NAMALWA (cell line): ENCODE measurements at regions not wholly inside any gene's neighbourhood (a gene's known extent, or its start where the extent isn't known, plus 50 kb on each side); places are given as distances from the start of the nearest gene placed in this dataset.
"Not testable (repeated sequence)": the region's sequence is repeated elsewhere in the genome, so short reads cannot be mapped to it uniquely, and the experiment has no call there.

ENCODE experiments used
- DNase-seq: peaks from one replicate; pipeline ENCODE4 v3.0.0-alpha.2; 2015; ENCODE audit warnings: low spot score

DNA sequence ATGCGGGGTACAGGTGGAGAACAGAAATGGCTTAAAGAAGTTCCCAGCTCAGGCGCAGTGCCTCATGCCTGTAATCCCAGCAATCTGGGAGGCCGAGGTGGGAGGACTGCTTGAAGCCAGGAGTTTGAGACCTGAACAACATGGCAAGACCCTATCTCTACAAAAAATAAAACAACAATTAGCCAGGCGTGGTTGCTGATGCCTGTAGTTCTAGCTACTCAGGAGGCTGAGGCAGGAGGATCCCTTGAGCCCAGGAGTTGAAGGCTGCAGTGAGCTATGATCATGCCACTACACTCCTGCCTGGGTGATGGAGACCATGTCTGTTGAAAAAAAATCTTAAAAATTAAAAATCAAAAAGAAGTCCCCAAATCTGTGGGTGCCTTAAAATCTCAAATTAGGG is 228.3 kb upstream of the WSB1 start:
- DNase-seq: no peak

DNA sequence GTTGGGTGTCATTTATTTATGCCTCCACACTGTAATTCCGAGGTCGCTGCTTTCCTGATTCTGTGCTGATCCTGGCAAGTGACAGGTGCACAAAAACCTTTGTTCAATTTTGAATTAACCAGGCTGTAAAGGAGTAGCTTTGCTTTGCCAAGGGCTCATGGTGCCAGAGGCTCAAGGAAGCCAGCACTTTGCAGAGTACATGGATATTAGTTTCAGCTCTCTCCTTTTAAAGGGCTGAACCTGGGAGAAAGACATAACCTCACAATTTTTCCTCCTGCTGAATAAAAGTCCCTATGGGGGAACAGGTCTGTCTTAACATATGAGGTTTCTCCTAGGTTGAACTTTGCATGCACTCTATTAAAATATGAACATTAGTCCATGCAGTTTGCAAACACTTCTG is 227.6 kb upstream of the WSB1 start:
- DNase-seq: no peak

DNA sequence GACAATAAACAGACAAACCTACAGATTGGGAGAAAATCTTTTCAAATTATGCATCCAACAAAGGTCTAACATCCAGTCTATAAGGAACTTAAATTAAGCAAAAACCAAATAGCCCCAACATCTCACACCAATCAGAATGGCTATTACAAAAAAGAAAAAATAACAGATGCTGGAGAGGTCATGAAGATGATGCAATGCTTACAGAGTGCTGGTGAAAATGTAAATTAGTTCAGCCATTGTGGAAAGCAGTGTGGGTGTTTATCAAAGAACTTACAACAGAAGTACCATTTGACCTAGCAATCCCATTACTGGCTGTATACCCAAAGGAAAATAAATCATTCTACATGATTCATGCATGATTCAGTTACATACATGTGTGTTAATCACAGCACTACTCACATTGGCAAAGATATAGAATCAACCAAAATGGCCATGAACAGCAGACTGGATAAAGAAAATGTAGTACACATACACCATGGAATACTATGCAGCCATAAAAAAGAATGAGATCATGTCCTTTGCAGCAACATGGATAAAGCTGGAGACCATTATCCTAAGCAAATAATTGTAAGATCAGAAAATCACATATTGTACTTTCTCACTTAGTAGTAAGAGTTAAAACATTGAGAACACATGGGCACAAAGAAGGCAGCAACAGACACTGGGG is 223.9 kb upstream of the WSB1 start:
- DNase-seq: no peak

DNA sequence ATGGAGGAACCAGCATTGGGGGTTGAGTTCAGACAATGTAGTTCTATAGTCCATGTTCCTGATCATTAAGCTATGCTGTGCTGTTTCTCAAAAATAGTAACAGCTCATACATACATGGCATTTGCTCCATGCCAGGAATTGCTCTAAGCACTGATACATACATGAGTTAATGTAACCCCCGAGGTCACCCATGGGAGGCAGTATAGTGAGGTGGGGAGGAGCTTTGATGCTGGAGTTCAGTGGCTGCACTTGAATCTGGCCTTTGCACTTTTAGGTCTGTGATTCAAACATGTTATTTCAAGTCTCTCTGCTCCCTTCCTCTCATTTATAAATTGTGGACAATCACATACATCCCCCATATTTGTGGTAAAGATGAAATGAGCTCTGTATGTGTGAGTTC is 223.1 kb upstream of the WSB1 start:
- no peak for DNase-seq

DNA sequence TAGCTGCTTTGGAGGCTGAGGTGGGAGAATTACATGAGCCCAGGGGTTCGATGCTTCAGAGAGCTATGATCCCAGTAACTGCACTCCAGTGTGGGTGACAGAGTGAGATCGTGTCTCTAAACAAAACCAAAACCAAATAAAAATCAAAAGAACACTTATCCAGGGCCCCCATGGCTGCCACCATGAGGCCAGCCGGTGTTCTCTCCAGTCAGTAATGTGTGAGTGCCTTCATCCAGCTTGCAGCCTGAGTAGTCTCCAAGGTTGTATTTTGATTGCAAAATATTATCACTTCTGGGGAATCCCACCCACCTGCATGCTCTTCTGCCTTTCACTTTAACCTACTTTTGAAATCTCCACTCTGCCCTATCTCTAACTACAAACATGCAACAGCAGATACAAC is 221.0 kb upstream of the WSB1 start:
- no peak for DNase-seq

DNA sequence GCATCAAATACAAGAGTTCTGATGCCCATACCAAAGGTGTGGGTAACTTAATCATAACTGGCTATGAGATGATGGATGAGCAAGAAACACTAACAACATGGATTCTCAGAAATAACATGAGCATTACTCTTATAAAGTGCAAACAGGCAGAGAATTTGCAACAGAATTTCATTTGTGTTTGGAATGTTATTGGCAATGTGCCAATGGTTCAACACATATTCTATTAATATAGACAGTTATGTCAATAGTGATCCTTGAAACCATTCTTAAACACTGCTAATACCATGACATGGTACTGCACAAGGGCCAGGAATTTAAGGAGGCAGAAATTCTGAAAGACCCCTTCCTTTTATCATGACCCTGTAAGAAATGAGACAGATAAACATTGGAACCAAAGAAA is 217.1 kb upstream of the WSB1 start:
- DNase-seq: no peak

DNA sequence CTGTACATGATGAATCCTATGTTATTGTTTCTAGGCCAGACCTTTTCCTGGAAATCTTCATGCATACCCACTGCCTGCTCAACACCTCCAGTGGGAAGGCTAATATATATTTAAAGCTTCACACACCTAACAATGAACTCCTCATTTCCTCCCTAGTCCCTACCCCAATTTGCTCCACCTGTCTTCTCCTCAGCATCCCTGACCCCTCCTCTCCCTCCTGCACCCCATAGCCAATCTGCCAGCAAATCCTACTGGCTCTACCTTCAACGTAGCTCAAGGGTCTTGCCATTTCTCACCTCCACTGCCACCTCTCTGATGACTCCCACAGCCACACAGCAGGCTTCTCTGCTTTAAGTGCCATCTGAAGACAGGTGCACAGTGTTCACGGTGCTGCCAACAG is 215.6 kb upstream of the WSB1 start:
- DNase-seq: no peak

DNA sequence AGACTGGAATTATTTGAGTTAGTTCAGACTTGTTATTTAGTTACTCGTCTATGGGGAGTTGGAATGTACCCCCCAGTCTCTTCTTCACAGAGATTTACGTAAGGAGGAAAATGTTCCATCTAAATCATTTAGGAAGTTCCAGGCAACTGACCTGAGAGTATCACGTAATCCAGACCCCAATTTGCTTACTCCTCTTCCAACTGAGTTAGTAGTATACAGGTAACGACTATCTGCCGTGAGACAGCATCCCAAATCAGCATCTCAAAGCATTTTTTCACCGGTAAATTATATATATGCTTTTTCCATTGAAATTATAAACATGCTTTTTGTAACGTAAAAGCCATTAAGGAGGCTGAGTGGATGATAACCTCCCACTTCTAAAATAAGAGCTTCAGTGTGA is 214.3 kb upstream of the WSB1 start:
- no peak for DNase-seq

DNA sequence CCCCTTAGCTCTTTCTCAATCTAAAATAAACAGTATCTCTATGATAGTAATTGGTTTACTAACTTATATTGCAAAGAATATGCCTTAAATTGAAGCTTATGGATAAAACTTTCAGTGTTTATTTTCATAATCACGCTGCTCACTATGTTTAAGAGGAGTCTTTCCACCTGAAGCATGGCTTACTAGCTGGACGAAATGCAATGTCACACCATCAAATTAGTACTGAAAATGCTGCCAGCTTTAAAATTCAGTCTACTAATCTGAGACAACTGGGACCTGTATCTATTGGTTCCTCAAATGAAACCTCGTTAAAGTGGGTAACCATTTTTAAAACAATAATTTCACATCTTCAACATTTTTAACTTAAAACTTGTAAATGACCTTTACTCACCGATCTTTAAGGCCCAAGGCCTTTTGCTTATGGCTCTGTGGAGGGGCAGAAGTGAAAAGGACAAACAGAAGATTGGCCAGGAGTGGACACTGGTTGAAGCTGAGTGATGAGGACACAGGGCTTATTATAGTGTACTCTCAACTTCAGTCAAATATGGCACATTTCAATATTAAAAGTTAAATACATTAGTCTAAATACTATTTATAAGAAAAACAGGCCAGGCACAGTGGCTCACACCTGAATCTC is 212.8 kb upstream of the WSB1 start:
- DNase-seq: no peak

DNA sequence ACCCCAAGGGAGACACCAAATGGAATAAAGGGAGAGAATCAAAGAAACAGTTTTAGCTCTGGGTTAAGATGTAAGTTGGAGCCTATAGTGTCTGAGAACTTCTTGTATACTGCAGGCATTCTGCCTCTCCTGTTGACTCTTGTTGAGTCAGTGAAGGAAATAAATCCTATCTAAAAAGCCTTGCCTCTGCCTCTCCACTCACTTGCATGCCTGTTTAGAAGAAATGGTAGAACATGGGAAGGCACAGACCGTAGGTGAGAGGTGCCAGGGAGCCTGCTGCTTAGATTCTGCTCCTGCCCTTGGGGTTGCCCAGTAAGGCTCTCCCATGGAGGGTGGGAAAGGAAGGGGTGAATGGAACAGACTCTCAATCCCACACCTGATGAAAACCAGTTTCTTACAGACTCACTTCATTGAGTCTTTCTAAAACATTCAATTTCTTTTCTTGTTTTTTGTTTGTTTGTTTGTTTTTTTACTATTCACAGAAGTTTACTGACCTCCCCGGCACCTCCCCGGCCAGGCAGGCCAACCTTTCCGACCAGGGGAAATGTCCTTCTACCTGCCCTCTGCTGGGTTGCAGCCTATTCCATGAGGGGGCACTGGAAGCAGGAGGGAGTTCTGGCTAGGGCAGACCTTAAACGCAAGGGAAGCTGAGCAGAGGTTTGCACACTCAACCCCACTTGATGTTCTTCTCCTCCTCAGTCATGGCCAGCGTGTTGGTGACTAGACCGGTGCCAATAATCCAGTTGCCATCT is 211.7 kb upstream of the WSB1 start:
- DNase-seq: no peak

DNA sequence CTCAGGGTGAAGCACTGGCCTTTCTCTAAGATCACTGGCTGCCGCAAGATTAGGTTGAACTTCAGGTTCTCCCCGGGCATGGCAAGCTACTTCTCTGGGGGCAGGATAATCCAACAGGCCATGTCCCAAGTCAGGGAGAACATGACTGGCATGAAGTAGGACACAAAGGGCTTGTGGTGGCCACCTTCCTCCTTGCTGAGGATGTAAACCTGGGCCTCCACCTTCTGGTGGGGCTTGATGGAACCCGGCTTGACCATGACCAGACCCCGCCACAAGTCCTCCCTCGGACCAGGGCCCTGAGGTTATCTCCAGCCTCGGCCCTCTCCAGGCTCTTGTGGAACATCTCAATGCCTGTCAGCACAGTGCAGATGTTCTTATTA is 211.1 kb upstream of the WSB1 start:
- no peak for DNase-seq

DNA sequence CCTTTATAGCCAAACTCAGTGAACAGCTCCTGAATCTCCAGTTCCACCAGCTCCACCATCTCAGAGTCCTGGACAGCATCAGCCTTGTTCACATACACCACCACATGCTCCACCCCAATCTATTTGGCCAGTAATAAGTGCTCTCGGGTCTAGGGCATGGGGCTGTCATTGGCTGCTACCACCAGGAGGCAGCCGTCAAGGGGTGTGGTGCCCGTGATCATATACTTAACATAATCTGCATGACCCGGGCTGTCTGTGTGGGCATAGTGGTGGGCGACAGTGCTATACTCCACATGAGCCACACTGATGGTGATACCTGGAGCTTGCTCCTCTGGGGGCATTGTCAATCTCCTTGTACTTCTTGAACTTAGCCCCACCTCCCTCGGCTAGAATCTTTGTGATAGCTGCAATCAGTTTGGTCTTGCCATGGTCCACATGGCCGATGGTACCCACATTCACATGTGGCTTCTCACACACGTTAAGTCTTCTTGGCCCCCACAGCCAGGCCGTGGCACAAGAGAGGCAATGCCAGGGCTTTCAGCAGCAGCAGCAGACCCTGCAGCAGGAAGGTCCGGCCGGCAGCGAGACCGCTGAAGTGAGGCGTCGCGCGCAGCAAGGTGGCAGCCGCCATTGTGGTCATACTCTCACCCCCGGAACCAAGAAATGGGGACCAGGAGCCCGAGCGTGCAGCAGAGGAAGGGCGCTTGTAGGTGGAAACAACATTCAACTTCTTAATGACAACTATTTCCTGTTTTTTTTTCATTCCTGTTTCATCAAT is 210.3 kb upstream of the WSB1 start:
- DNase-seq: no peak

DNA sequence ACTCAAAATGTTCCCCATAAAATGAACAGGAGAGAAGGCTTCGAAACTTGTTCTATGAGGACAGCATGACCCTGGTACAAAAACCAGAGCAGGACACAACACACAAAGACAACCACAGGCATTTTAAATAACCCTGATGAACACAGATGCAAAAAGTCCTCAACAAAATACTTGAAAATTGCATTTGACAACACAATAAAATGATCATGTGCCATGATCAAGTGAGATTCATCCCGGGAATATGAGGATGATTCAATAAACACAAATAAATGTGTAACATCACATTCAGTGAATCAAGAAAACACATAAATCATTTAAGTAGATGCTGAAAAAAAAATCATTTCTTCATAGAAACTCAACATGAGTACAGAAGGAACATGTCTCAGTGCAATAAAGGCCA is 208.4 kb upstream of the WSB1 start:
- no peak for DNase-seq

DNA sequence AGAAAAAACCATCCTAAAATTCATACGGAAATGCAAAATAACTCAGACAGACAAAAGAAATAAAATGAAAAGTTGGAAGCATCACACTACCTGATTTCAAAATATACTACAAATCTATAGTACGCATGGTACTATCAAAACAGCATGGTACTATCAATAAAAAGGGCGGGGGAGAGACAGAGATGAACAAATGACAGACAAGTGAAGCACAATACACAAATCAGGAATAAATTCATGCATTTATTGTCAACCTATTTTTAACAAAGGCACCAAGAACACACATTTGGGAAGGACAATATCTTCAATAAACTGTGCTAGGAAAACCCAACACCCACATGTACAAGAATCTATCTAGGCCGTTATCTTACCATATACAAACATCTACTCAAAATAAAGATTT is 207.4 kb upstream of the WSB1 start:
- no peak for DNase-seq

DNA sequence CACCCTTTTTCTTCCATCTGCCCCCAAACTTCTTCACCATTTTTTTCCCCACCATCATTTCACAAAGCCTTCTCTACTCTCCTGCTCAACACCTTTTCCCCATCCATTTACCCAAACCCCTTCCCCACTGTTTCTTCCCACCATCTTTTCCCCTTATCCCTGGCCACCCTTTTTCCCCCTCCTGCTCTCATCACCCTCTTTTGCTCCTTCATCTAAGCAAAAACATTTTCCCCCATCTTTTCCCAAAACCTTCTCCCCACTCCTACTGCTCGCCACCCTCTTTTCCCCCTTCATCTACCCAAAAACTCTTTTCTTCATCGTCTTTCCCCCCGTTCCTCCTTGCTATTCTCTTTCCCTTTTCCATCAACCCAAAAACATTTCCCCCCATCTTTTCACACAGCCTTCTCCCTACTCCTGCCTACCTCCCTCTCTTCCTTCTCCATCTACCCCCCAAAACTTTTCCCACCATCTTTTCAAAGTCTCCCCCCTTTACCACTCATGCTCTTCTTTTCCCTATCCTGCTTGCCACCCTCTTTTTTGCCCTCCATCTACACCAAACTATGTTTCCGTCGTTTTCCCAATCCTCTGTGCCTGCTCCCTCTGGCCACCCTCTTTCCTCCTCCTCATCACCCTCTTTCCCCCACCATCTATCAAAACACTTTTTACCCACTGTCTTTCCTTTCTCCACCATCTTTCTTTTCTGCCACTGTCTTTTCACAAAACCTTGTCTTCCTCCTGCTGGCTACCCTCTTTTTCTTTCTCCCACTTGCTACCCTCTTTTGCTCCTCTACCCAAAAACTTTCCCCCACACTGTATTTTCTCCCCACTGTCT is 205.8 kb upstream of the WSB1 start:
- no peak for DNase-seq

DNA sequence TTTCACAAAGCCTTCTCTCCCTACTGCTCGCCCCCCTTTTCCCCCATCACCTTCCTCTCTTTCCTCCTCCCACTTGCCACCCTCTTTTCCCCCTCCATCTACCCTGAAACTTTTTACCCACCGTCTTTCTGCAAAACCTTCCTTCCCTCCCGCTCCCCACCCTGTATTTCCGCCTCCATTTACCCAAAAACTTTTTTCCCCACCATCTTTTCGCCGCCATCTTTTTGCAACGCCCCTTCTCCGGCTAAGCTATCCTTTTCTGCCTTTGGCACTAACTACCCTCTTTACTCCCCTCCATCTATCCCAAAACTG is 205.2 kb upstream of the WSB1 start:
- no peak for DNase-seq

DNA sequence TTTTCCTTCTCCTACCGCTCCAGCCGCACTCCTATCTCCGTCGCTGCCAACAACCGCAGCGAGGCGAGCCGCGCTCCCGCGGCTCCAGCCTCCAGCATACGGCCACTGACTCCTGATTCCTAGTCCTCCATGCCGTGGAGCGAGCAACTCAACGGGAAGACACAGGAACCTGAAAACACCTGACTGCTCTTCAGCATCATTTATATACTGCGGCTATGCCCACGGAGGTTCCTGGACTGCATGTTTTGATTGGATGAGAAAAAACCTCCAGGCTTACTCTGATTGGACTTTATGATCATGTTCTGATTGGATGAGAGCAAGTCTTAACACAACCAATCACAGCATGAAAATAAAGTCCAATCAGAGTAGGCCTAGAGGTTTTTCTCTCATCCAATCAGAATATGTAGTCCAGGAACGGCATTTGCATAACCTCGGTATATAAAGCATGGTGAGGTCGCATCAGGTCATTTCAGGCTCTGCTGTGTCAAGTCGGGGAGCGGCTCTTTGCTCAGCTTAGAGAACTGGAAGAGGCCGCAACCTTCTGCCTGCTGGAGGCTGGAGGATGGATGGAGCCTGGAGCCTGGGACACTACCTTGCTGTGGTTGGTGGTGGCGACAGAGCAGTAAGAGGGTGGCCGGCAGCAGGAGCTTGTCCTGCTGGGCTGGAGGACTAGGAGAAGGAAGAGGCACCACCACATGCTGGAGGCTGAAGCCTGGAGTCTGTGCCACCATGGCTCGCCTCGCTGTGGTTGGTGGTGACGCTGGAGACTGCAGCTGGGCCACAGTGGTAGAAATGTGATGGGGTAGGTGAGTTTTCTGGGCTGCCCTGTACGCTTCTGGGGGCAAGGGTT is 204.6 kb upstream of the WSB1 start:
- DNase-seq: not testable (repeated sequence)

DNA sequence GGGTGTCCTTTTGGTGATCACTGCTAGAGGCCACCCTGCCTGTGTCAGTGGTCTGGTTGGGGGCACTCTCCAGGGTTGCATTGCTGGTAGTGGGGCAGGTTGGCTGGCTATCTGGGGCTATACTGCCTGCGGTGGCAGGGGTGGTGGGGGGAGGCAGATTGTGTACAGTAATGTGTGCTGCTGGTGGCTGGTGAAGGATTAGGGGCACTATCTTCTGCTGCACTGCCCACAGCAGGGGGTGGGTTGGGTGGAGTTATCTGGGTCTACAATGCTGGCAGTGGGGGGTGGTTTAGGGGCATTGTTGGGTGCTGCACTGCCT is 204.0 kb upstream of the WSB1 start:
- no peak for DNase-seq

DNA sequence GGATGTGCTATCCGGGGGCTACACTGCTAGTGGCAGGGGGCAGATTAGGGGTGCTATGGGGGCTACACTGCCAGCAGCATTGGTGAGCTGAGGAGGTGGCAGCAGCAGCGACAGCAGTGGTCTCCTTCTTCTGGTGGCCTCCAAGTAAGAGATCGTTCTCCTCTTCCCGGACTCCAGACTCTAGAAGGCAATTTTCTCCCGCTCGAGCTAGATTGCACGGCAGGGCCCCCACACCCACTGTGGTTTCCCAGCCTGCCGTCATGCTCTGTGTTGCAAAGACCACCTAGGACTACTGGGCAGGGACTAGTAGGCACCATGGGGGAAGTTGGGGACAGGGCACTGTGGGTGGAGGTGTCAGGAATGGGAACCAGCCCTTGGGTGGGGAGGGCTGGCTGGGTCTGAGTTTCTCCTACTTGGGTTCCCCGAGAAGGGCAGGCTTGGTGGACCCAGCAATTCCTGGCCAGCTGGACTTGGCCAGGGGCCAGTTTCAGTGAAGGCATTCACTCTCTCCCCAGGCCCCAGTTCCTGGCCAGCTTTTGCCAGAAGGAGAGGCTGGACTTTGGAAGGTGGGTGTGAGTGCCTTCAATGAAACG is 203.4 kb upstream of the WSB1 start:
- DNase-seq: not testable (repeated sequence)

DNA sequence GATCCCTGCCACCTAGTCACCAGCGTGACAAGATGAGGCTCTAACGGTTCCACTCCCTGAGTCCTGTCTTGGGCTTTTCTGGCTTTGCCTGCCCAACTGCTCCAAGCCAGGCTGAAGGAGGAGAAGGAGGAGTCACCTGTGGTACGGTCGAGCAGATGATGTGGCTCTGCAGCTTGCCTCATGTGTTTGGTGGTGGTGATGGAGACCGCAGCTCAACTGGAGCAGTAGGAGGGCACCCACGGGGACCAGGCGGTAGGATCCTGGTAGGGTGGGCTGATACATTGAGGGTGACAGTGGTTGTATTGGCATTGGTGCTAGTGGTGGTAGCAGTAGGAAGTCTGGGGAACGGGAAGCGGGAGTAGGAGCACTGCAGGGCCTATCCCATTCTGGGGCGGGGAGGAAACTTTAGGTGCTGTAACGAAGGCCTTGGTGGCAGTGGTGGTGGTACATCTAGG is 202.8 kb upstream of the WSB1 start:
- DNase-seq: no peak

DNA sequence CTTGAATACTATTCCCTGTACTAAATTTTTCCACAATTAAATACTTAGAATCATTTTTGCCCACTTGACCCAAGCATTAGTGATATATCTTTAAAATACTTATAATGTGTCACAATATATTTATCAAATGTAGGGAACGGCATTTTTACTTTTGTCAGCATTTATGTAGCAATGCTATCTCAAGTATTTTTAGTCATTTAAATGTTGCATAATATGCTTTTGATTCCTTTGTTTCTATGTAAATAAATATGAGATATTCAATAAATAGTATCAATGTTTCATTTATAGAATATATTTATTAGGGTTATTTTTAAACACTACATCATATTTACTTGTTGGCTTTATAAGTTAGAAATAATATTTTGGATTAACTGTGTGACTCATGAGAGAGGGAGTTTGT is 199.7 kb upstream of the WSB1 start:
- DNase-seq: not testable (repeated sequence)
